ENCODE measurements at regions not wholly inside any gene's neighbourhood (a gene's known extent, or its start where the extent isn't known, plus 50 kb on each side); places are given as distances from the start of the nearest gene placed in this dataset.

- H3K27me3 Mint-ChIP-seq (ENCODE audit: low read depth in 3 of 3): no peaks in the 10 kb centered on the region
- H3K36me3 ChIP-seq (replicated peaks in 1 of 2; ENCODE audit: control insufficient read depth in 1 of 2, insufficient read depth in 2 of 2, low read length in 2 of 2): no peaks in the 10 kb centered on the region
- no peak overlapping the region for H3K27ac ChIP-seq (ENCODE audit: low read depth in 1 of 2, low read length in 2 of 2)
- H3K27ac Mint-ChIP-seq: no peak overlapping the region
- WGBS (ENCODE audit: insufficient coverage): 71% methylated on average over 3 of the region's 3 CpGs
- no peak overlapping the region for H3K4me3 ChIP-seq (replicated peaks in 1 of 3; ENCODE audit: low read depth in 2 of 3, low read length in 3 of 3)
- no peak for DNase-seq
- H3K4me3 Mint-ChIP-seq: no peak overlapping the region
- H3K9ac ChIP-seq (ENCODE audit: insufficient read depth, low read length, poor library complexity, severe bottlenecking): no peak overlapping the region
- peaks cover 0 to 5% (median 2%) of the 10 kb centered on the region in 7 donors for H3K9me3 Mint-ChIP-seq
- no peaks in the 10 kb centered on the region for H3K27me3 ChIP-seq (ENCODE audit: control insufficient read depth in 2 of 2, insufficient read depth in 2 of 2, low read length in 2 of 2)
- intact Hi-C loops (cut with micrococcal nuclease): no loop called here
- no peaks in the 10 kb centered on the region for H3K4me1 Mint-ChIP-seq
- no peaks in the 10 kb centered on the region for H3K79me2 ChIP-seq (ENCODE audit: insufficient read depth, low read length)
- no peak for TF ChIP-seq CTCF (IDR thresholded peaks at IDR 0.05)
- H3K9me3 ChIP-seq (replicated peaks in 1 of 2; ENCODE audit: control insufficient read depth in 1 of 2, insufficient read depth in 1 of 2, low read length in 2 of 2): no peaks in the 10 kb centered on the region
- no peaks in the 10 kb centered on the region for H3K4me1 ChIP-seq (ENCODE audit: control insufficient read depth in 1 of 2, insufficient read depth in 2 of 2, low read length in 2 of 2)
- H3K4me2 ChIP-seq (replicated peaks; ENCODE audit: extremely low read depth, low read length, poor library complexity, severe bottlenecking): no peak overlapping the region
- no peaks in the 10 kb centered on the region for H3K36me3 Mint-ChIP-seq
- no peaks in the 10 kb centered on the region for H4K20me1 ChIP-seq (ENCODE audit: insufficient read depth, low read length)
- H2AFZ ChIP-seq (ENCODE audit: insufficient read depth, low read depth, low read length, poor library complexity, severe bottlenecking): no peak overlapping the region
These were observed 1038.0 kb downstream of the SOCS6 start for GRCh38 chr18:71326826-71327225.

DNA sequence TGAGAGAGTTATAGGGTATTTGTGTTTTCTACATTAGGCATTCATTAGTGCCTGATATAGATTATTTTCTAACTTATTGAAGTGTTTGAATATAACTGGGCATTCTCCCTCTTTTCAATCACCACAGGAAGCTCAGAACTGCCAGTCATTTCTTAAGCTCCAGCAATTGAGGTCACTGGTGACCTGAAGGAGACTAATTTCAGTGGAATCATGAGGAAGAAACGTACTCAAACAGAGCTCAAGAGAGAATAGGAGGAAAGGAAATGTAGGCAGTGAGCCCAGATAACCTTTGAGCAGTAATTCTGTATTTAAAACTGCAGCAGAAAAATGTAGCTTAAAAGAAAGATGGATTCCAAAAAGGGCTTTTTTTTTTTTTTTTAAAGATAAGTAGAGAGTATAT, 1035.5 kb downstream of the SOCS6 start:
- H3K9ac ChIP-seq (ENCODE audit: insufficient read depth, low read length, poor library complexity, severe bottlenecking): no peak overlapping the region
- H4K20me1 ChIP-seq (ENCODE audit: insufficient read depth, low read length): no peaks in the 10 kb centered on the region
- DNase-seq: no peak
- H3K4me2 ChIP-seq (replicated peaks; ENCODE audit: extremely low read depth, low read length, poor library complexity, severe bottlenecking): no peak overlapping the region
- no peaks in the 10 kb centered on the region for H3K4me1 Mint-ChIP-seq
- H3K4me1 ChIP-seq (ENCODE audit: control insufficient read depth in 1 of 2, insufficient read depth in 2 of 2, low read length in 2 of 2): no peaks in the 10 kb centered on the region
- no peak overlapping the region for H3K27ac Mint-ChIP-seq
- no peak overlapping the region for H3K27ac ChIP-seq (ENCODE audit: low read depth in 1 of 2, low read length in 2 of 2)
- no peak for TF ChIP-seq CTCF (IDR thresholded peaks at IDR 0.05)
- no peaks in the 10 kb centered on the region for H3K9me3 ChIP-seq (replicated peaks in 1 of 2; ENCODE audit: control insufficient read depth in 1 of 2, insufficient read depth in 1 of 2, low read length in 2 of 2)
- H3K27me3 ChIP-seq (ENCODE audit: control insufficient read depth in 2 of 2, insufficient read depth in 2 of 2, low read length in 2 of 2): no peaks in the 10 kb centered on the region
- H3K4me3 Mint-ChIP-seq: no peak overlapping the region
- H3K9me3 Mint-ChIP-seq: peaks cover 0 to 5% (median 2%) of the 10 kb centered on the region in 7 donors
- H3K4me3 ChIP-seq (replicated peaks in 1 of 3; ENCODE audit: low read depth in 2 of 3, low read length in 3 of 3): no peak overlapping the region
- no peaks in the 10 kb centered on the region for H3K27me3 Mint-ChIP-seq (ENCODE audit: low read depth in 3 of 3)
- no peak overlapping the region for H2AFZ ChIP-seq (ENCODE audit: insufficient read depth, low read depth, low read length, poor library complexity, severe bottlenecking)
- H3K79me2 ChIP-seq (ENCODE audit: insufficient read depth, low read length): no peaks in the 10 kb centered on the region
- H3K36me3 ChIP-seq (replicated peaks in 1 of 2; ENCODE audit: control insufficient read depth in 1 of 2, insufficient read depth in 2 of 2, low read length in 2 of 2): no peaks in the 10 kb centered on the region
- WGBS (ENCODE audit: insufficient coverage): 83% methylated on average over 1 of the region's 1 CpG
- intact Hi-C loops (cut with micrococcal nuclease): no loop called here
- H3K36me3 Mint-ChIP-seq: no peaks in the 10 kb centered on the region

All from CD14-positive monocyte (primary cell).